HepG2 (cell line): ENCODE measurements at regions not wholly inside any gene's neighbourhood (a gene's known extent, or its start where the extent isn't known, plus 50 kb on each side); places are given as distances from the start of the nearest gene placed in this dataset.

Source experiments
- JUND ChIP-seq: sonication (generic); formaldehyde crosslinking; IDR thresholded peaks from 2 replicates; pipeline ENCODE4 v1.8.0; 2022; ENCODE audit warnings: mild to moderate bottlenecking, missing genetic modification reagents
- RNF2 ChIP-seq: fragments of 450-650 bp; conservative IDR thresholded peaks from 2 replicates; pipeline ENCODE4 v1.6.1; 2016; ENCODE audit warnings: low read depth
- ZNF883 ChIP-seq: sonication (generic); formaldehyde crosslinking; IDR thresholded peaks from 2 replicates; pipeline ENCODE4 v1.5.1; 2020; ENCODE audit warnings: mild to moderate bottlenecking, missing genetic modification reagents; ENCODE audit errors: not compliant biosample characterization
- TF ChIP-seq, protein P1 (sequence below): sonication (generic); formaldehyde crosslinking; IDR thresholded peaks from 2 replicates; pipeline ENCODE4 v1.5.0; 2020; ENCODE audit warnings: mild to moderate bottlenecking, missing genetic modification reagents, moderate library complexity
- TF ChIP-seq, protein P2 (sequence below): IDR thresholded peaks from 2 replicates; pipeline ENCODE4 v1.6.1; 2016; ENCODE audit warnings: low read depth, borderline replicate concordance
- TF ChIP-seq, protein P3 (sequence below): sonication (generic); formaldehyde crosslinking; IDR thresholded peaks from 2 replicates; pipeline ENCODE4 v1.9.0; 2022; ENCODE audit warnings: missing genetic modification reagents, mild to moderate bottlenecking, borderline replicate concordance

DNA sequence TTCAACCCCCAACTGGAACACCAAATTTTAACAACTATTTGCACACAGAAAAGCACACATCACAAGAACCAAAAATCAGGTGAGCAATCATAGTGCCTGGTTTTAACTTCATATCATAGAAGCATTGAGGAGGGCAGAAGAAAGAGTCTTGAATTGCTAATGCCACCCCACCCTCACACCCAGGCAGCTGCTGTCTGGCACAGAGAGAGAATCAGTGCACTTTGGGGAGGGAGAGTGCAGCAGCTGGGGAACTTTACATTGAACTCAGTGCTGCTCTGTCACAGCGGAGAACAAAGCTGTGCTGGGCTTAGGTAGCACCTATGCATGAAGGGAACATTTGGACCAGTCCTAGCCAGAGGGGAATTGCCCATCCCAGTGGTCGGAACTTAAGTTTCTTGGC is 76.0 kb upstream of the KBTBD8 start:
- TF ChIP-seq JUND (CRISPR knock-in tag) (no peak), ZNF883 (CRISPR knock-in tag) (no peak), RNF2 (no peak)
- TF ChIP-seq, protein P1, sequence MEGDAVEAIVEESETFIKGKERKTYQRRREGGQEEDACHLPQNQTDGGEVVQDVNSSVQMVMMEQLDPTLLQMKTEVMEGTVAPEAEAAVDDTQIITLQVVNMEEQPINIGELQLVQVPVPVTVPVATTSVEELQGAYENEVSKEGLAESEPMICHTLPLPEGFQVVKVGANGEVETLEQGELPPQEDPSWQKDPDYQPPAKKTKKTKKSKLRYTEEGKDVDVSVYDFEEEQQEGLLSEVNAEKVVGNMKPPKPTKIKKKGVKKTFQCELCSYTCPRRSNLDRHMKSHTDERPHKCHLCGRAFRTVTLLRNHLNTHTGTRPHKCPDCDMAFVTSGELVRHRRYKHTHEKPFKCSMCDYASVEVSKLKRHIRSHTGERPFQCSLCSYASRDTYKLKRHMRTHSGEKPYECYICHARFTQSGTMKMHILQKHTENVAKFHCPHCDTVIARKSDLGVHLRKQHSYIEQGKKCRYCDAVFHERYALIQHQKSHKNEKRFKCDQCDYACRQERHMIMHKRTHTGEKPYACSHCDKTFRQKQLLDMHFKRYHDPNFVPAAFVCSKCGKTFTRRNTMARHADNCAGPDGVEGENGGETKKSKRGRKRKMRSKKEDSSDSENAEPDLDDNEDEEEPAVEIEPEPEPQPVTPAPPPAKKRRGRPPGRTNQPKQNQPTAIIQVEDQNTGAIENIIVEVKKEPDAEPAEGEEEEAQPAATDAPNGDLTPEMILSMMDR (CRISPR knock-in tag), result no peak
- TF ChIP-seq, protein P2, sequence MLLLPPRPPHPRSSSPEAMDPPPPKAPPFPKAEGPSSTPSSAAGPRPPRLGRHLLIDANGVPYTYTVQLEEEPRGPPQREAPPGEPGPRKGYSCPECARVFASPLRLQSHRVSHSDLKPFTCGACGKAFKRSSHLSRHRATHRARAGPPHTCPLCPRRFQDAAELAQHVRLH (CRISPR knock-in tag), result no peak
- TF ChIP-seq, protein P3, sequence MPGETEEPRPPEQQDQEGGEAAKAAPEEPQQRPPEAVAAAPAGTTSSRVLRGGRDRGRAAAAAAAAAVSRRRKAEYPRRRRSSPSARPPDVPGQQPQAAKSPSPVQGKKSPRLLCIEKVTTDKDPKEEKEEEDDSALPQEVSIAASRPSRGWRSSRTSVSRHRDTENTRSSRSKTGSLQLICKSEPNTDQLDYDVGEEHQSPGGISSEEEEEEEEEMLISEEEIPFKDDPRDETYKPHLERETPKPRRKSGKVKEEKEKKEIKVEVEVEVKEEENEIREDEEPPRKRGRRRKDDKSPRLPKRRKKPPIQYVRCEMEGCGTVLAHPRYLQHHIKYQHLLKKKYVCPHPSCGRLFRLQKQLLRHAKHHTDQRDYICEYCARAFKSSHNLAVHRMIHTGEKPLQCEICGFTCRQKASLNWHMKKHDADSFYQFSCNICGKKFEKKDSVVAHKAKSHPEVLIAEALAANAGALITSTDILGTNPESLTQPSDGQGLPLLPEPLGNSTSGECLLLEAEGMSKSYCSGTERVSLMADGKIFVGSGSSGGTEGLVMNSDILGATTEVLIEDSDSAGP (CRISPR knock-in tag), result no peak
